GM12892 (cell line): ENCODE measurements at regions not wholly inside any gene's neighbourhood (a gene's known extent, or its start where the extent isn't known, plus 50 kb on each side); places are given as distances from the start of the nearest gene placed in this dataset.

Experiments used
- POLR2A ChIP-seq: IDR thresholded peaks from 2 replicates; pipeline ENCODE4 v1.6.1; 2011; ENCODE audit warnings: low read depth, low read length, control low read depth
- POLR2AphosphoS5 ChIP-seq: IDR thresholded peaks from 2 replicates; pipeline ENCODE4 v1.6.1; 2011; ENCODE audit warnings: low read depth, low read length, control low read depth

- TF ChIP-seq POLR2A: no peak
- TF ChIP-seq POLR2AphosphoS5: no peak
These were observed 197.1 kb downstream of the PHETA1 start for GRCh38 chr12:111171832-111172231.
